ENCODE measurements at regions not wholly inside any gene's neighbourhood (a gene's known extent, or its start where the extent isn't known, plus 50 kb on each side); places are given as distances from the start of the nearest gene placed in this dataset.

DNA sequence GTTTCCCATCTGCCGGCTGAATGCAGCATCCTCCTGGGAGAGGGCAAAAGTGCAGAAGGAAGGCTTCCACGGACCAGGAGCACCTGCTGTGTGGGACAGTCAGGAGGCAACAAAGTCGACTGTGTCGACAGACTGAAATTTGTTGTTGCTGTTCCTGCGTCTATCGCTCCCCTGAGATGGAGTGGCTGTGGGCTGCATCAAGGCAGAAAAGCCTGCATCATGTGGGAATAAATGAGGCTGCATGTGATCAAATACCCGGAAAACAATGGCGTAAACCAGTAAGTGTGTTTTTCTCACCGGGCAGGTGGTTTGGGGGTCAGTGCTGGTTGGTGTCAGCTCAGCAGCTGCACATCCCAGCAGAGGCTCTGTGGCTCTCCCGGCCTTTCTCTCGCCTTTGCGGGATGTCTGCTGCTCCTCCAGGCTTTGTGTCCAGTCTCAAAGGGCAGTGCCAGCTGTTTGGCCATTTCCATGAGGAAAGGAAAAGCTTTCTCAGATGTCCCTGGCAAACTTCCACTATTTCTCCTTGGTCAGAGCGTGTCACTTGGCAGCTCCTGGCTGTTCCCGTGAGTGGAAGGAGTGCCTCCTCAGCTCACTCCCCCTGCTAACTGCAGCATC, 262.4 kb downstream of the NDUFA10 start:
- no peaks in the 10 kb centered on the region for H3K9me3 ChIP-seq (ENCODE audit: control insufficient read depth, insufficient read depth, low read depth, low read length)
- H3K27ac ChIP-seq (ENCODE audit: insufficient read depth, low read length), result no peak overlapping the region
- no peaks in the 10 kb centered on the region for H4K20me1 ChIP-seq (ENCODE audit: control insufficient read depth, extremely low read depth, insufficient read depth, low read length)
- H3K9ac ChIP-seq (ENCODE audit: insufficient read depth, low read length), result no peak overlapping the region
- H3K79me2 ChIP-seq (ENCODE audit: control insufficient read depth, insufficient read depth, low read length), result no peaks in the 10 kb centered on the region
- no peak overlapping the region for H3K4me3 ChIP-seq (replicated peaks in 1 of 4; ENCODE audit: control extremely low read depth in 1 of 4, insufficient read depth in 1 of 4, low read depth in 3 of 4, low read length in 4 of 4)
- no peak overlapping the region for H2AFZ ChIP-seq (ENCODE audit: low read length)
- no peaks in the 10 kb centered on the region for H3K27me3 ChIP-seq (ENCODE audit: control insufficient read depth, insufficient read depth, low read length)
- H3K36me3 ChIP-seq (ENCODE audit: control insufficient read depth, insufficient read depth, low read length), result no peaks in the 10 kb centered on the region
- no peaks in the 10 kb centered on the region for H3K4me1 ChIP-seq (ENCODE audit: control insufficient read depth, extremely low read depth, insufficient read depth, low read length)
- no peak for TF ChIP-seq EZH2 (IDR thresholded peaks at IDR 0.05; ENCODE audit: low read length, missing control alignments)
- TF ChIP-seq, protein P1, sequence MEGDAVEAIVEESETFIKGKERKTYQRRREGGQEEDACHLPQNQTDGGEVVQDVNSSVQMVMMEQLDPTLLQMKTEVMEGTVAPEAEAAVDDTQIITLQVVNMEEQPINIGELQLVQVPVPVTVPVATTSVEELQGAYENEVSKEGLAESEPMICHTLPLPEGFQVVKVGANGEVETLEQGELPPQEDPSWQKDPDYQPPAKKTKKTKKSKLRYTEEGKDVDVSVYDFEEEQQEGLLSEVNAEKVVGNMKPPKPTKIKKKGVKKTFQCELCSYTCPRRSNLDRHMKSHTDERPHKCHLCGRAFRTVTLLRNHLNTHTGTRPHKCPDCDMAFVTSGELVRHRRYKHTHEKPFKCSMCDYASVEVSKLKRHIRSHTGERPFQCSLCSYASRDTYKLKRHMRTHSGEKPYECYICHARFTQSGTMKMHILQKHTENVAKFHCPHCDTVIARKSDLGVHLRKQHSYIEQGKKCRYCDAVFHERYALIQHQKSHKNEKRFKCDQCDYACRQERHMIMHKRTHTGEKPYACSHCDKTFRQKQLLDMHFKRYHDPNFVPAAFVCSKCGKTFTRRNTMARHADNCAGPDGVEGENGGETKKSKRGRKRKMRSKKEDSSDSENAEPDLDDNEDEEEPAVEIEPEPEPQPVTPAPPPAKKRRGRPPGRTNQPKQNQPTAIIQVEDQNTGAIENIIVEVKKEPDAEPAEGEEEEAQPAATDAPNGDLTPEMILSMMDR (conservative IDR thresholded peaks at IDR 0.05 in 1 of 2, IDR thresholded peaks at IDR 0.05 in 1 of 2; ENCODE audit: low read depth in 1 of 2, low read length in 2 of 2), result no peak
- no peak for DNase-seq (ENCODE audit: low read depth in 2 of 2)
- no peak overlapping the region for H3K4me2 ChIP-seq (ENCODE audit: extremely low read depth, insufficient read depth, low read length)

DNA sequence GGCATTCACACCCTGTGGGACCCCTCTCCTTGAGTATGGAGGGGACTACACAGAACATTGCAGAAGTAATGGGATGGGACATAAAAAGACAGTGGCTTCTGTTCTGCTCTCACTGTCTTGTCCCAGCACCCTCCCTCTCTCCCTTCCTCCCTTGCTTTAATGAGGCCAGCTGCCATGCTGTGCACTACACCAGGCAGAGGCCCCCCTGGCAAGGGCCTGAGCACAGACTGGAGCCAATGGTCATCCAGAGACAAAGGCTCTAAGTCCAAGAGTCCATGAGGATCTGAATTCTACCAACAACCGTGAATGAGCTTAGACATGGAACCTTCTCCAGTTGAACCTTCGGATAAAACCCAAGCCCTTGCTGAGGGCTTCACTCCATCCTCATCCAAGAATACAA, 263.0 kb downstream of the NDUFA10 start:
- Histone ChIP-seq H3K79me2 (ENCODE audit: control insufficient read depth, insufficient read depth, low read length) (no peaks in the 10 kb centered on the region), H3K27ac (ENCODE audit: insufficient read depth, low read length) (no peak overlapping the region), H3K4me3 (replicated peaks in 1 of 4; ENCODE audit: control extremely low read depth in 1 of 4, insufficient read depth in 1 of 4, low read depth in 3 of 4, low read length in 4 of 4) (no peak overlapping the region), H2AFZ (ENCODE audit: low read length) (no peak overlapping the region), H3K9me3 (ENCODE audit: control insufficient read depth, insufficient read depth, low read depth, low read length) (no peaks in the 10 kb centered on the region), H3K4me2 (ENCODE audit: extremely low read depth, insufficient read depth, low read length) (no peak overlapping the region), H4K20me1 (ENCODE audit: control insufficient read depth, extremely low read depth, insufficient read depth, low read length) (no peaks in the 10 kb centered on the region), H3K27me3 (ENCODE audit: control insufficient read depth, insufficient read depth, low read length) (no peaks in the 10 kb centered on the region), H3K36me3 (ENCODE audit: control insufficient read depth, insufficient read depth, low read length) (no peaks in the 10 kb centered on the region), H3K4me1 (ENCODE audit: control insufficient read depth, extremely low read depth, insufficient read depth, low read length) (no peaks in the 10 kb centered on the region), H3K9ac (ENCODE audit: insufficient read depth, low read length) (no peak overlapping the region)
- no peak for DNase-seq (ENCODE audit: low read depth in 2 of 2)
- no peak for TF ChIP-seq EZH2 (IDR thresholded peaks at IDR 0.05; ENCODE audit: low read length, missing control alignments)
- TF ChIP-seq, protein P1 (conservative IDR thresholded peaks at IDR 0.05 in 1 of 2, IDR thresholded peaks at IDR 0.05 in 1 of 2; ENCODE audit: low read depth in 1 of 2, low read length in 2 of 2), result no peak

DNA sequence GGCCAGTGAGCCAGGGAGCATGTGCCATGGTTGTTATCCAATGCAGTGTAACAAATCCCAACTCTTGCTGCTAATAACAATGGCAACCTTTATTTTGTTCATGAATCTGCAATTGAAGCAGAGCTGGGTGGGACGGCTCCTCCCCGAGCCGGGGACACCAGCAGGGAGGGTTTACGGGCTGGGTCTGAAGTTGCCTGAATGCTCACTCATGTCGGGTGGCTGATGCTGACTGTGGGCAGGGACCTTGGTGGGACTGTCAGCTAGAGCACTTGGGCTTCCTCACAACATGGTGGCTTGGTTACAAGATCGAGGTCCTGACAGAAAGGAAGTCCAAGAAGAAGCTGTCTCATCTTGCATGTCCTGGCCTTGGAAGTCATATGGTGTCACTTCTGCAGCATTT, 264.5 kb downstream of the NDUFA10 start:
- Histone ChIP-seq H3K36me3 (ENCODE audit: control insufficient read depth, insufficient read depth, low read length) (no peaks in the 10 kb centered on the region), H3K9ac (ENCODE audit: insufficient read depth, low read length) (no peak overlapping the region), H3K9me3 (ENCODE audit: control insufficient read depth, insufficient read depth, low read depth, low read length) (no peaks in the 10 kb centered on the region), H3K79me2 (ENCODE audit: control insufficient read depth, insufficient read depth, low read length) (no peaks in the 10 kb centered on the region), H2AFZ (ENCODE audit: low read length) (no peak overlapping the region), H3K4me1 (ENCODE audit: control insufficient read depth, extremely low read depth, insufficient read depth, low read length) (no peaks in the 10 kb centered on the region), H3K4me2 (ENCODE audit: extremely low read depth, insufficient read depth, low read length) (no peak overlapping the region), H3K27ac (ENCODE audit: insufficient read depth, low read length) (no peak overlapping the region), H3K4me3 (replicated peaks in 1 of 4; ENCODE audit: control extremely low read depth in 1 of 4, insufficient read depth in 1 of 4, low read depth in 3 of 4, low read length in 4 of 4) (no peak overlapping the region), H4K20me1 (ENCODE audit: control insufficient read depth, extremely low read depth, insufficient read depth, low read length) (no peaks in the 10 kb centered on the region), H3K27me3 (ENCODE audit: control insufficient read depth, insufficient read depth, low read length) (no peaks in the 10 kb centered on the region)
- no peak for DNase-seq (ENCODE audit: low read depth in 2 of 2)
- TF ChIP-seq, protein P1 (conservative IDR thresholded peaks at IDR 0.05 in 1 of 2, IDR thresholded peaks at IDR 0.05 in 1 of 2; ENCODE audit: low read depth in 1 of 2, low read length in 2 of 2), result no peak
- no peak for TF ChIP-seq EZH2 (IDR thresholded peaks at IDR 0.05; ENCODE audit: low read length, missing control alignments)
